K562 (cell line): ENCODE measurements at regions not wholly inside any gene's neighbourhood (a gene's known extent, or its start where the extent isn't known, plus 50 kb on each side); places are given as distances from the start of the nearest gene placed in this dataset.

Experiments
- ARID3B ChIP-seq: fragments of 250-450 bp; sonication (Bioruptor Pico); IDR thresholded peaks from 2 replicates; pipeline ENCODE4 v1.4.0; 2020; ENCODE audit warnings: borderline replicate concordance
- KLF16 ChIP-seq: IDR thresholded peaks from 2 replicates; pipeline ENCODE4 v1.6.1; 2016; ENCODE audit warnings: antibody characterized with exemption
- MEIS2 ChIP-seq: fragments of 450-650 bp; IDR thresholded peaks from 2 replicates; pipeline ENCODE4 v1.6.1; 2014; ENCODE audit warnings: mild to moderate bottlenecking; ENCODE audit not compliant: partially characterized antibody
- ZKSCAN1 ChIP-seq: fragments of 150-350 bp; IDR thresholded peaks from 2 replicates; pipeline ENCODE4 v1.6.1; 2016; ENCODE audit warnings: low read depth, low read length
- TF ChIP-seq, protein P1 (sequence below): fragments of 250-450 bp; sonication (Bioruptor Pico); IDR thresholded peaks from 2 replicates; pipeline ENCODE4 v1.4.0; 2020

- TF ChIP-seq, protein P1, sequence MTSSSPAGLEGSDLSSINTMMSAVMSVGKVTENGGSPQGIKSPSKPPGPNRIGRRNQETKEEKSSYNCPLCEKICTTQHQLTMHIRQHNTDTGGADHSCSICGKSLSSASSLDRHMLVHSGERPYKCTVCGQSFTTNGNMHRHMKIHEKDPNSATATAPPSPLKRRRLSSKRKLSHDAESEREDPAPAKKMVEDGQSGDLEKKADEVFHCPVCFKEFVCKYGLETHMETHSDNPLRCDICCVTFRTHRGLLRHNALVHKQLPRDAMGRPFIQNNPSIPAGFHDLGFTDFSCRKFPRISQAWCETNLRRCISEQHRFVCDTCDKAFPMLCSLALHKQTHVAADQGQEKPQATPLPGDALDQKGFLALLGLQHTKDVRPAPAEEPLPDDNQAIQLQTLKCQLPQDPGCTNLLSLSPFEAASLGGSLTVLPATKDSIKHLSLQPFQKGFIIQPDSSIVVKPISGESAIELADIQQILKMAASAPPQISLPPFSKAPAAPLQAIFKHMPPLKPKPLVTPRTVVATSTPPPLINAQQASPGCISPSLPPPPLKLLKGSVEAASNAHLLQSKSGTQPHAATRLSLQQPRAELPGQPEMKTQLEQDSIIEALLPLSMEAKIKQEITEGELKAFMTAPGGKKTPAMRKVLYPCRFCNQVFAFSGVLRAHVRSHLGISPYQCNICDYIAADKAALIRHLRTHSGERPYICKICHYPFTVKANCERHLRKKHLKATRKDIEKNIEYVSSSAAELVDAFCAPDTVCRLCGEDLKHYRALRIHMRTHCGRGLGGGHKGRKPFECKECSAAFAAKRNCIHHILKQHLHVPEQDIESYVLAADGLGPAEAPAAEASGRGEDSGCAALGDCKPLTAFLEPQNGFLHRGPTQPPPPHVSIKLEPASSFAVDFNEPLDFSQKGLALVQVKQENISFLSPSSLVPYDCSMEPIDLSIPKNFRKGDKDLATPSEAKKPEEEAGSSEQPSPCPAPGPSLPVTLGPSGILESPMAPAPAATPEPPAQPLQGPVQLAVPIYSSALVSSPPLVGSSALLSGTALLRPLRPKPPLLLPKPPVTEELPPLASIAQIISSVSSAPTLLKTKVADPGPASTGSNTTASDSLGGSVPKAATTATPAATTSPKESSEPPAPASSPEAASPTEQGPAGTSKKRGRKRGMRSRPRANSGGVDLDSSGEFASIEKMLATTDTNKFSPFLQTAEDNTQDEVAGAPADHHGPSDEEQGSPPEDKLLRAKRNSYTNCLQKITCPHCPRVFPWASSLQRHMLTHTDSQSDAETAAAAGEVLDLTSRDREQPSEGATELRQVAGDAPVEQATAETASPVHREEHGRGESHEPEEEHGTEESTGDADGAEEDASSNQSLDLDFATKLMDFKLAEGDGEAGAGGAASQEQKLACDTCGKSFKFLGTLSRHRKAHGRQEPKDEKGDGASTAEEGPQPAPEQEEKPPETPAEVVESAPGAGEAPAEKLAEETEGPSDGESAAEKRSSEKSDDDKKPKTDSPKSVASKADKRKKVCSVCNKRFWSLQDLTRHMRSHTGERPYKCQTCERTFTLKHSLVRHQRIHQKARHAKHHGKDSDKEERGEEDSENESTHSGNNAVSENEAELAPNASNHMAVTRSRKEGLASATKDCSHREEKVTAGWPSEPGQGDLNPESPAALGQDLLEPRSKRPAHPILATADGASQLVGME (CRISPR knock-in tag): no peak
- TF ChIP-seq ARID3B (no peak), ZKSCAN1 (peak; percentile 38; the same call in 1 of the 2 replicates), MEIS2 (peak; percentile 38), KLF16 (no peak)
- TF ChIP-seq, all 486 proteins: peak for 3
These were observed 313.1 kb downstream of the C11orf87 start (continued) for GRCh38 chr11:109735128-109735527.
